GM12878 (cell line): ENCODE measurements at regions not wholly inside any gene's neighbourhood (a gene's known extent, or its start where the extent isn't known, plus 50 kb on each side); places are given as distances from the start of the nearest gene placed in this dataset.

ENCODE experiments used
- ATAC-seq: fragments of 200-7000 bp; cut with Tn5 transposase; 3 replicates; pipeline ENCODE4 v1.9.1; 2020; ENCODE audit warnings: mild to moderate bottlenecking, moderate library complexity
- BruUV-seq: library from RNA; stranded (reverse); fragments of 400-500 nt; replicated peaks from 2 replicates; lab custom pipeline; 2021; lab: Mats Ljungman, UMichigan
- CTCF ChIA-PET: fragments of 300-600 bp; sonication (Branson Sonifier 250); formaldehyde crosslinking; extraction: SDS; loops from one replicate; lab custom pipeline; 2021; ENCODE audit warnings: inconsistent platforms; lab: Yijun Ruan, JAX
- POLR2A ChIA-PET: fragments of 350-600 bp; formaldehyde crosslinking; extraction: SDS; loops from one replicate; lab custom pipeline; 2021; ENCODE audit warnings: inconsistent platforms; lab: Charles Lee
- RAD21 ChIA-PET: fragments of 300-600 bp; sonication (Branson Sonifier 250); formaldehyde crosslinking; loops from one replicate; lab custom pipeline; 2023; ENCODE audit warnings: antibody characterized with exemption; ENCODE audit not compliant: unreplicated experiment; lab: Charles Lee
- SMC1A ChIA-PET: fragments of 300-600 bp; sonication (Branson Sonifier 250); formaldehyde crosslinking; loops from one replicate; lab custom pipeline; 2023; ENCODE audit not compliant: unreplicated experiment, uncharacterized antibody; lab: Charles Lee
- DNase-seq: peaks from one replicate; pipeline ENCODE4 v3.0.0-alpha.2; 2011; ENCODE audit warnings: low read depth, low spot score
- FAIRE-seq: peaks from 3 replicates; lab custom pipeline; 2011; peaks lifted over from hg19 to GRCh38; lab: Jason Lieb, UNC
- H2AFZ ChIP-seq: 2 replicates; pipeline ENCODE4 v1.6.0; 2011; ENCODE audit warnings: low read depth, low read length, control low read depth; ENCODE audit not compliant: control insufficient read depth
- H3K27ac ChIP-seq: 2 replicates; pipeline ENCODE4 v1.5.1; 2011; ENCODE audit warnings: control low read depth; ENCODE audit not compliant: control insufficient read depth, insufficient read depth
- H3K27me3 ChIP-seq, 2 experiments: replicated peaks in 1 of 2; 2 replicates each; pipeline versions ENCODE4 v1.6.0 to v1.6.1; 2011; ENCODE audit warnings: low read length in 1 of 2; ENCODE audit not compliant: control insufficient read depth in 2 of 2, insufficient read depth in 2 of 2
- H3K36me3 ChIP-seq, 2 experiments: 2 replicates each; pipeline ENCODE4 v1.5.1; 2011; ENCODE audit warnings: low read length in 1 of 2; ENCODE audit not compliant: control insufficient read depth in 2 of 2, insufficient read depth in 2 of 2
- H3K4me1 ChIP-seq: 2 replicates; pipeline ENCODE4 v1.6.1; 2011; ENCODE audit warnings: mild to moderate bottlenecking, low read length, moderate library complexity, mixed read lengths; ENCODE audit not compliant: control insufficient read depth, insufficient read depth
- H3K4me2 ChIP-seq: 2 replicates; pipeline ENCODE4 v1.6.0; 2011; ENCODE audit warnings: control low read depth; ENCODE audit not compliant: control insufficient read depth, insufficient read depth
- H3K4me3 ChIP-seq: fragments of 200-600 bp; sonication (generic); 2 replicates; pipeline ENCODE4 v1.5.1; 2016
- H3K79me2 ChIP-seq: 2 replicates; pipeline ENCODE4 v1.6.0; 2011; ENCODE audit warnings: low read length; ENCODE audit not compliant: control insufficient read depth, insufficient read depth
- H3K9ac ChIP-seq: 2 replicates; pipeline ENCODE4 v1.8.0; 2011; ENCODE audit warnings: low read length, control low read depth, mixed read lengths; ENCODE audit not compliant: control insufficient read depth, insufficient read depth
- H3K9me3 ChIP-seq: replicated peaks from 3 replicates; pipeline ENCODE4 v1.5.1; 2011; ENCODE audit warnings: mild to moderate bottlenecking, low read length; ENCODE audit not compliant: control insufficient read depth, insufficient read depth
- H4K20me1 ChIP-seq: 2 replicates; pipeline ENCODE4 v1.6.0; 2011; ENCODE audit not compliant: control insufficient read depth, insufficient read depth
- E2F4 ChIP-seq: IDR thresholded peaks from 2 replicates; pipeline ENCODE4 v1.6.1; 2012; ENCODE audit warnings: low read depth, low read length, improper control_type of control experiment
- EZH2 ChIP-seq: IDR thresholded peaks from 2 replicates; pipeline ENCODE4 v1.6.1; 2012; ENCODE audit warnings: low read depth, mild to moderate bottlenecking, control low read depth, inconsistent platforms, low read length, borderline replicate concordance; ENCODE audit not compliant: control insufficient read depth
- GATAD2B ChIP-seq: fragments of 450-650 bp; conservative IDR thresholded peaks from 2 replicates; pipeline ENCODE4 v1.6.1; 2017; ENCODE audit warnings: low read depth, mild to moderate bottlenecking, moderate library complexity
- HDGF ChIP-seq: fragments of 450-650 bp; IDR thresholded peaks from 2 replicates; pipeline ENCODE4 v1.6.1; 2016; ENCODE audit warnings: antibody characterized with exemption
- IKZF2 ChIP-seq, 2 experiments: fragments of 450-650 bp; IDR thresholded peaks; 2 replicates each; pipeline ENCODE4 v1.6.1; 2017; ENCODE audit warnings: mild to moderate bottlenecking in 2 of 2, moderate library complexity in 2 of 2
- MEF2A ChIP-seq: IDR thresholded peaks from 2 replicates; pipeline ENCODE4 v1.6.1; 2011; ENCODE audit warnings: low read depth, mild to moderate bottlenecking, low read length, moderate library complexity; ENCODE audit not compliant: insufficient read depth
- NFYB ChIP-seq: IDR thresholded peaks from 2 replicates; pipeline ENCODE4 v1.6.1; 2011; ENCODE audit warnings: low read depth, mild to moderate bottlenecking, low read length, improper control_type of control experiment, moderate library complexity; ENCODE audit not compliant: insufficient read depth
- NR2F1 ChIP-seq: fragments of 450-650 bp; conservative IDR thresholded peaks from 2 replicates; pipeline ENCODE4 v1.6.1; 2017; ENCODE audit warnings: mild to moderate bottlenecking
- POLR2AphosphoS2 ChIP-seq: IDR thresholded peaks from 2 replicates; pipeline ENCODE4 v1.6.1; 2011; ENCODE audit warnings: low read depth, mild to moderate bottlenecking, low read length, improper control_type of control experiment, moderate library complexity
- STAT1 ChIP-seq: fragments of 450-650 bp; conservative IDR thresholded peaks from 2 replicates; pipeline ENCODE4 v1.6.1; 2014; ENCODE audit warnings: antibody characterized with exemption, mild to moderate bottlenecking
- SUPT20H ChIP-seq: IDR thresholded peaks from 2 replicates; pipeline ENCODE4 v1.6.1; 2011; ENCODE audit warnings: low read depth, mild to moderate bottlenecking, low read length, moderate library complexity, borderline replicate concordance; ENCODE audit not compliant: control insufficient read depth
- TBL1XR1 ChIP-seq: IDR thresholded peaks from 2 replicates; pipeline ENCODE4 v1.6.1; 2012; ENCODE audit warnings: low read depth, low read length, improper control_type of control experiment
- ZNF217 ChIP-seq: fragments of 450-650 bp; IDR thresholded peaks from 2 replicates; pipeline ENCODE4 v1.6.1; 2017; ENCODE audit warnings: antibody characterized with exemption, mild to moderate bottlenecking
- ZNF384 ChIP-seq: IDR thresholded peaks from 2 replicates; pipeline ENCODE4 v1.6.1; 2012; ENCODE audit warnings: low read depth, mild to moderate bottlenecking, low read length, improper control_type of control experiment, borderline replicate concordance
- WGBS: methylation state at CpG from one replicate; pipeline ENCODE4 v1.1.6; 2016; ENCODE audit warnings: low lambda C conversion rate; ENCODE audit not compliant: insufficient replicate concordance, insufficient coverage; ENCODE audit errors: missing lambda C conversion rate; 5-methylcytosine and 5-hydroxymethylcytosine counted together
- in situ Hi-C: fragments of 300-500 bp; cut with MboI; formaldehyde crosslinking; loops from 9 replicates; pipeline ENCODE4 v1.14.3; 2018; ENCODE audit warnings: mixed read lengths
- intact Hi-C: fragments of 100-400 bp; cut with micrococcal nuclease; formaldehyde crosslinking; loops from one replicate; pipeline ENCODE4 v1.14.2; 2022; ENCODE audit not compliant: unreplicated experiment
- TF ChIP-seq, protein P1 (sequence below): fragments of 450-650 bp; IDR thresholded peaks from 2 replicates; pipeline ENCODE4 v1.6.1; 2017; ENCODE audit warnings: borderline replicate concordance

DNA sequence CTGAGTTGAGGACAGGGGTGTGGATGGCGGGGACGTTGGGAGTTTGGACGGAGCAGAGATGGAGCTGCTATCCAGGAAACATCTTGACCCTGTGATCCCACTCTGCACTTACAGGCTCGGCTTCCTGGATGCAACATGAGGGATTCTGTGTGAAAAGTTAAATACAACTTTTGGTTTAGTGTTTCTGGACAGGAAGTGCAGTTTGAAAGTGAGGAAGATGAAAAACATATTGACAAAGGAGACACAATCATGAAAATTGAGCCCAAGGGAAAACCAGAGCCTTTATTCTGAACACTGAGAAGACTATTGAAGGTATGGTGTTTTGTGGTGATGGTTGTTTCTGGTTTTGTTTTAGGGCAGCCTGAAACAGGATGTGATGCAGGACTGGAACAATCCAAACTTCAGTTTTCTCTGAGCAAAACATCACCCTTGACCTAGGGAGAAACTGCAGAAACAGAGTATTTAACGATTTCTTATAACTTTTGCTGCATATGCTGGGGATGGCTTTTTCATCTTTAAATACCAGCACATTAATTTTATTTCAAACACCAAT, 76.5 kb upstream of the RFX8 start (continued):
- TF ChIP-seq, protein P1, sequence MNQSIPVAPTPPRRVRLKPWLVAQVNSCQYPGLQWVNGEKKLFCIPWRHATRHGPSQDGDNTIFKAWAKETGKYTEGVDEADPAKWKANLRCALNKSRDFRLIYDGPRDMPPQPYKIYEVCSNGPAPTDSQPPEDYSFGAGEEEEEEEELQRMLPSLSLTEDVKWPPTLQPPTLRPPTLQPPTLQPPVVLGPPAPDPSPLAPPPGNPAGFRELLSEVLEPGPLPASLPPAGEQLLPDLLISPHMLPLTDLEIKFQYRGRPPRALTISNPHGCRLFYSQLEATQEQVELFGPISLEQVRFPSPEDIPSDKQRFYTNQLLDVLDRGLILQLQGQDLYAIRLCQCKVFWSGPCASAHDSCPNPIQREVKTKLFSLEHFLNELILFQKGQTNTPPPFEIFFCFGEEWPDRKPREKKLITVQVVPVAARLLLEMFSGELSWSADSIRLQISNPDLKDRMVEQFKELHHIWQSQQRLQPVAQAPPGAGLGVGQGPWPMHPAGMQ: no peak
- no peak for TF ChIP-seq IKZF2 (IDR thresholded peaks at IDR 0.05)

GRCh38 chr2:101550555-101550954, 75.6 kb upstream of the RFX8 start:
- H3K27ac ChIP-seq: no peak overlapping the region
- no peak overlapping the region for H3K4me3 ChIP-seq
- no peaks in the 10 kb centered on the region for H4K20me1 ChIP-seq
- H3K9me3 ChIP-seq: no peaks in the 10 kb centered on the region
- BruUV-seq: no TSS peak
- no peak overlapping the region for H2AFZ ChIP-seq
- ChIA-PET SMC1A (interaction anchor here (1.2 kb wide), 1 partner anchor 14 kb away, joined by 3 read pairs; no protein-coding TSS in a partner anchor), RAD21 (no interaction called here), CTCF (no interaction called here), POLR2A (no interaction called here)
- no peak overlapping the region for H3K4me2 ChIP-seq
- DNase-seq: no peak
- ATAC-seq: no peak
- TF ChIP-seq MEF2A: no peak
- TF ChIP-seq E2F4: no peak
- no peak for TF ChIP-seq HDGF
- TF ChIP-seq SUPT20H: no peak
- no peak for TF ChIP-seq ZNF384
- no peak for TF ChIP-seq POLR2AphosphoS2
- no peak for TF ChIP-seq NR2F1
- no peak for TF ChIP-seq EZH2
- no peak for TF ChIP-seq TBL1XR1
- no peak for TF ChIP-seq ZNF217
- no peak for TF ChIP-seq NFYB
- TF ChIP-seq GATAD2B: no peak
- TF ChIP-seq STAT1: no peak
- H3K36me3 ChIP-seq: no peaks in the 10 kb centered on the region
- intact Hi-C loops (no loop called here), in situ Hi-C loops (no loop called here)
- H3K9ac ChIP-seq: no peak overlapping the region
- H3K4me1 ChIP-seq: no peaks in the 10 kb centered on the region
- no peaks in the 10 kb centered on the region for H3K79me2 ChIP-seq
- H3K27me3 ChIP-seq: no peaks in the 10 kb centered on the region; a peak in 1 of 4 replicates
- no peak for FAIRE-seq
- WGBS: 38% methylated on average over 3 of the region's 3 CpGs
